HG03469 (cell line): ENCODE measurements at regions not wholly inside any gene's neighbourhood (a gene's known extent, or its start where the extent isn't known, plus 50 kb on each side); places are given as distances from the start of the nearest gene placed in this dataset.
"Not testable (repeated sequence)": the region's sequence is repeated elsewhere in the genome, so short reads cannot be mapped to it uniquely, and the experiment has no call there.

Experiments used
- ATAC-seq: cut with Tn5 transposase; IDR thresholded peaks from one replicate; pipeline ENCODE4 v1.9.1; 2021; ENCODE audit warnings: mild to moderate bottlenecking, moderate library complexity, moderate number of reproducible peaks; ENCODE audit not compliant: unreplicated experiment

DNA sequence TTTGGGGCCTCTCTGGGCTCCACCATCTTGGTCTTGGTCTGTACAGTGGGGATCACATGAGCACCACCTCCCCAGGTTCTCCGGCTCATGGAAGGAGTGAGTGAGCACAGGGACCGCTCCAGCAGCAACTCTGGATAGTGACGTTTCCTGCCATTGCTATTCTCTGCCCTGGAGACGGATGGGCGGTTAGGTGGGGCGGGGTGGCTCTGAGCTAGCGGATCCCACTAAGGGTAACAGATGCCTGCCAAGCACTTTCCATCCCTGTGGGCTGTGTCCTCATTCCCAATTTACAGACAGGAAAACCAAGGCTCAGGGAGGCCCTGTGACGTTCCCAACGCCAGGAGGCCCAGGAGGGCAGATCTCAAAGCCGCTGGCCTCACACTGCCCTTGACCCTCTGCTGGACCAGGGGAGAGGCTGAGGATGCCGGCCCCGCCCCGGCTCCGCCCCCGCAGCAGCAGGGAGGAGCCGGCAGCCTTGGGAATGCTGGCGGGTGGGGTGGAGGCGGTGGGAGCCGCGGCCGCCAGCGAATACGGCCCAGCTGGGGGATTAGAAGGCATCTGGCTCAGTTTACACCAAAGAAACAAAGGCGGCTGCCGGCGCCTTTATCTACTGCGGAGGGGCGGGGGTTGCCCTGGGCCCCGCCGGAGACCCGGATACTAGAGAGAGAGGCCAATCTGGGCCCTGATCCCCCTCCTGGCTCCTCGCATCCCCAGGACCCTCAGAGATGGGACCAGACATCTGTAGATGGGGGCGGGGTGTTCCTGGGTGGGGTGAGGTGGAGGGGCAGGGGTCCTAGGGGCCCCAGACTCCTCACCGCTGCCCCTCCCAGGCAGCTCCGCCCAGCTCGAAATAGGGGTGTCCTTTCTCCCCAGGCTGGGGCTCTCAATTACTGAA lies 122.3 kb upstream of the CIBAR2 start:
- ATAC-seq = no peak

DNA sequence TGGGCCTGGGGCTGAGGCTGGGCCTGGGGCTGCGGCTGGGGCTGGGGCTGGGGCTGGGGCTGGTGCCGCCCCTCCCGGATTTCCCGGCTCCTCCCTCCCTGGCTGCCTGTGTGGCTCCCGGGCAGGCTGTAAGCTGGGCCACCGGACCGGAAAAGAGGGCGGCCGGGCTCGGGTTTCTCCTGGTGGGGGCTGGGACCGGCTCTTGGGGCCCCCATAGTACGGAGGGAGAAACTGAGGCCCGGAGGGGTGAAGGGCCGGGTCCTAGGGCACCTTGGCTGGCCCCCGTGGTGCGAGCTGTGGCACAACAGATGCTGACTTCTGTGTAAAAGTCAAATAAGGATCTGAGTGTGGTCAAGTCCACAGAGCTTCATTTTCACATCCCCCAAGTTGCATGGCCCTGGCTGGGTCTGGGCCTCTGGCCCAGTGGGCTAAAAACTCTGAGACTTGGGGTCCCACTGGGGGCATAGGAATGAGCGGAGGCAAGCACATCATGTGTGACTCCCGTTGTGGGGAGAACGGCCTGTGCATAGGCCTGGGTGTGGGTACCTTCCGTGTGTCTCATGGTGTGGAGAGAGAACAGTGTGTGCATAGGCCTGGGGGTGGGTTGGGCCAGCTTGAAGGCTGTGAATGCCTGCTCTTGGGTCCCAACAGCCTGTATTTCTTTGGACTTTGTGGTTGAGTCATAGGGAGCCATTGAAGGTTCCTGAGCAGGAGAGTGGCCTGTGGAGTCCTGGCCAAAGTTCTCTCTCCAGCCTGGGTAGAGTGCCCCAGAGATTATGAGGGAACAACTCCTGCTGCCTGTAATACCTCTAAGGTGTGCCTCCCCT lies 123.9 kb upstream of the CIBAR2 start:
- no peak for ATAC-seq

DNA sequence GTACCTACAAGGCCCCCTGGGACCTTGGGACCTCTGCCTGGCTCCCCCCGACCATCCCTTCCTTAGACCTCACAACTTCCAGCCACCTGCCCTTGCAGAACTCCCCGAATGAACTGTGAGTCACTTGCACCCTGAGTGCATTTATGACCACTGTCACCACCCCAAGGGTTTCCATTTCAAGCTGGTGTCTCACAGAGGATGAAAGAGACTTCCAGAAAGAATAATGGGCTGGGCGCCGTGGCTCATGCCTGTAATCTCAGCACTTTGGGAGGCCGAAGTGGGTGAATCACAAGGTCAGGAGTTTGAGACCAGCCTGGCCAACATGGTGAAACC lies 124.5 kb upstream of the CIBAR2 start:
- ATAC-seq = no peak

DNA sequence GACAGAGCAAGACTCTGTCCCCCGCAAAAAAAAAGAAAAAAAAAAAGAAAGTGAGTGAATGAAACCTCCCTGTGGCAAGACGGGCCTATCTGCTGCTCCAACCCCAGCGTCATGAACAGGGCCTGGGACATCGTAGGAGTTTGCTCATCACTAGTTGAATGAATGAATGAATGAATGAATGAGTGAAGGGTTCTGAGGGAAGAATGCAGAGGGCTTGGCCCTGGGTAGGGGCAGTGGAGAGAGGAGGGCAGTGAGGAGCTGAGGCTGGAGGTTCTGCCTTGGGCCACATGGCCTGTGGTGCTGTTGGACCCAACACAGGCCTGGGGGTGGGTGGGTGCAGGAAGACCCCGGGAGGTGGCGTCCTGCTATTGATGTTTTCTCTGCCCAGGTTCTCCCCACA lies 125.5 kb upstream of the CIBAR2 start:
- no peak for ATAC-seq

DNA sequence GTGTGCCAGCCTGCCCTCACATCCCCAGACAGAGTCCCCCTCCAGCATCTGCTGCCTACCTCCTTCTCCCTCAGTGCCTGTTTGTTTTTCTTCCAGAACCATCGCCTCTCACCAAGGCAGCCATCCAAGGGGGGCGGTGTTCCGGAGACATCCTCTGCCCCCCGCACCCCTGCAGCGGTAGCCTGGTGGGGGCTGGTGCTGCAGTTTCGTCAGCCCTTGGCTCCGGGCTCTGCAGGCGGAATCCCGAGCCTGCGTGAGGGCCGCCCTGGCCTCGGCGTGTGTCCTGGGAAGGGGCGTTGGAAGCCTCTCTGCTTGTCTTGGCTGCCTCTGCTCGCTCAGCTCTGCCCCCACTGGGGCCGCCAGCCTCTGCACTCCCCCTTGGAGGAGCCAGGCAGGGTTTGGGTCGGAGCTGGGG lies 126.0 kb upstream of the CIBAR2 start:
- ATAC-seq = no peak

DNA sequence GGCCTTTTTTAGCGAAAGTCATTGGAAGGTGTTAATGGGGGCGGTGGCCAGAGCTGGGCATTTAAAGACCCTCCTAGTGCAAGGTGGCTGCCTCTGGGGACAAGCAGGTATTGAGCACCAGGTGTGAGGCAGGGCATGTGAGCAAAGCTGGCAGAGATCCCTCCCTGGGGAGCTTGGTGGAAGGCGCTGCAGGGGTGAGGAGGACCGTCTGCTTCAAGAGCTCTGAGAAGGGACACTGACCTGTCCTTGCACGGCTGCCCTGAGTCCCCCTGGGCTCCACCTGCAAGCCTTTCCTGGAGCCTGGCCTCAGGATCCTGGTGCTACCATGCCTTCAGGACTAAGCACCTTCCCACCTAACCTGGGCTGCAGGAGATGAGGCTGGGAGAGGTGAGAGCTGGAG lies 127.0 kb upstream of the CIBAR2 start:
- no peak for ATAC-seq

DNA sequence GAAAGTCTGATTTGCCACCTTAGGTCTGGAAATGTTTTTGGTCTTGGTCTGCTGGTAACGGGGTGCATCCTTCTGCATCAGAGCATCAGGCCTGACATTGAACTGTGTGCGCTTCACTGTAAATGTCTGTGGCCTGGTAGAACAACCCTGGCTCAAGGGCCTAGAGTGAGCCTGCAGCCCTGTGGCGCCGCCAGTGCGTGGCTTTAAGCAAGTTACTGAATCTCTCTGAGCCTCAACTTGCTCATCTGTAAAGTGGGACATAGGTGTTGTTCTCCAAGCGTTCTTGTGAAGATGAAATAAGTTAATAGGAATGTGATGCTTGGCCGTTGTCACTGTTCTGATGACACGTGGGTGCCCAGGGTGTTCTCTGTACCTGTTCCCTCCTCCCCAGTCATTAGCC lies 127.6 kb upstream of the CIBAR2 start:
- ATAC-seq = no peak

DNA sequence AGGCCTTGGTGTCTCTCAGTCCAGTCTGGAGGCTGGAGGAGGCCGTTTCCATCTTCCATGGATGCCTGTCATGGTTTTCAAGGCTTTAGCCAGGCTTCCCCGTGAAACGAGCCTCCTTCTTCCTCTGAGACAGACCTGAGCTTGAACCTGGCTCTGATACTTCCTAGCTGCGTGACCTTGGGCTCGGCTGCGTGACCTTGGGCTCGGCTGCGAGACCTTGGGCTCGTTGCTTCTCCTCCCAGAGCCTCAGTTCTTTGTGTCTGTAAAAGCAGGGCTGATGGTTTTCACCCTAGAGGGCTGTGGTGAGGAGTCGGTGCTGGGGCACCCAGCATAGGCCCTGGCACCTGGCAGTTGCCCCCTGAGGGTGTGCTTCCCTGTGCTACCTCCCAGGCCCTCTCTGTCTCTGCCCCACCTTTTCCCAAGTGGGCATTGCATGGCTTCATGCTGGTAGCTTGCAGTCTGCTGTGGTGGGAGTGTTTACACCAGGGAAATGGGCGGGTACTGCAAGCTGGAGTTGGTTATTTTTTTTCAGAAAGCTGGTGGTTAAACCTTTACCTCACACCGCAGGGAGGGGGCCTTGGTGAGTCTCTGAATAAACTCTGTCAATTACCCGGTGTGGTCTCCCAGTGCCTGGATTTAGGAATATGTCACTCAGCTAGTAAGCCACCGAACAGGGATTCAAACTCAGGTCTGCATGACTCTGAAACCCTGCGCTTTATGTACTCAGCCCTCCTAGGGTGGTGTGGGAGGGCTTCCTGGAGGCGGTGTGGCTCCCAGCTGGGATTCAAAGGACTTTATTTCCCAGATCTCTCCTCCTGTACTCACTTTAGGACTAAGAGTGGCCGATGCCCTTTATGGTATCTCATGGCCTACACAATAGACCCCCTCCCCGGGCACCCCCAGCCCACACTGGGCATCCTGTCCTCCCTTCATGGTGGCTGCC lies 129.0 kb upstream of the CIBAR2 start:
- no peak for ATAC-seq

DNA sequence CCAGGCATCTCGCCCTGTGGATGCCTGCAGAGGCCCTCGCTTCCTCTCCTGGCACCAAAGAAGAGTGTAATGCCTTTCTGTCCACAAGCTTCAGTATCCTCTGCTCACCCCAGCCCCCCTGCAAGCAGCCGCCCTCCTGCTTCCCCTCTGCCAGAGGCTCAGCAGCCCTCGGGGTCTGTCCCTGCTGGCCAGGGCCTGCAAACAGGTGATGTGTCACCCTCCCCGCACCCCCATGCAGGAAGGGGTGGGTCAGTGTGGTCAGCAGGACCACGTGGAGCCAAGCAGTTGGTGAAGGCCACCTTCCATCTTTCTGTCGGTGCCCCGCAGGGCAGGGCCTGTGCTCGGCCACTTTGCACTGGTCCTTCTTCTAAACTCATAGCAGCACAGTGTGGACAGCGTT lies 129.9 kb upstream of the CIBAR2 start:
- no peak for ATAC-seq

DNA sequence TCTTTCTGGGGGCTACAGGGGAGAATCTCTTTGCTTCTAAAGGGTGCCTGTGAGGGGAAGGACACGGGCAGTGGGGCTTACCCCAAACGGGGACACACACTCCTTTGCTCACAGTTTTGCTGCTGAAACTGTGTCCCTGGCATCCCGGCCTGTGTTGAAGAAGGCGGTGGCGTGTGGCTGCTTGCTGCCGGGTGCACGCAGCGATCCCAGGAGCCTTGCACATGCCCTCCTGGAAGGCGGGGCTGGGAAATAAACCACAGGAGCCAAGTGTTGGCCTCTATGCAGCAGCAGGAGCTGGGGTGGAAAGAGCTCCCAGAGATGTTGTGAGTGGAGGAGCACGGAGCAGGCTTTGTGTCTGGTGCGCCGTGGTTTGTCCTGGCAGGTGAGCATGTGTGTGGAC lies 131.0 kb upstream of the CIBAR2 start:
- no peak for ATAC-seq

DNA sequence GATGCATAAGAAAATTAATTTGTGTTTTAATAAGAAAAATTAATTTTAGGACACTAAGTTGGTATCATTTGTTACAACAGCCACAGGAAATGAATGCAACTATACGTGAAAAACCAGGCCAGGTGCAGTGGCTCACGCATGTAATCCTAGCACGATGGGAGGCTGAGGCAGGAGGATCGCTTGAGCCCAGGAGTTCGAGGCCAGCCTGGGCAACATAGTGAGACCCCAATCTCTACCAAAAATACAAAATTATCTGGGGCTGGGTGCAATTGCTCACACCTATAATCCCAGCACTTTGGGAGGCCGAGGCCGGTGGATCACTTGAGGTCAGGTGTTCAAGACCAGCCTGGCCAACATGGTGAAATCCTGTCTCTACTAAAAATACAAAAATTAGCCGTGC lies 132.2 kb upstream of the CIBAR2 start:
- ATAC-seq = not testable (repeated sequence)

DNA sequence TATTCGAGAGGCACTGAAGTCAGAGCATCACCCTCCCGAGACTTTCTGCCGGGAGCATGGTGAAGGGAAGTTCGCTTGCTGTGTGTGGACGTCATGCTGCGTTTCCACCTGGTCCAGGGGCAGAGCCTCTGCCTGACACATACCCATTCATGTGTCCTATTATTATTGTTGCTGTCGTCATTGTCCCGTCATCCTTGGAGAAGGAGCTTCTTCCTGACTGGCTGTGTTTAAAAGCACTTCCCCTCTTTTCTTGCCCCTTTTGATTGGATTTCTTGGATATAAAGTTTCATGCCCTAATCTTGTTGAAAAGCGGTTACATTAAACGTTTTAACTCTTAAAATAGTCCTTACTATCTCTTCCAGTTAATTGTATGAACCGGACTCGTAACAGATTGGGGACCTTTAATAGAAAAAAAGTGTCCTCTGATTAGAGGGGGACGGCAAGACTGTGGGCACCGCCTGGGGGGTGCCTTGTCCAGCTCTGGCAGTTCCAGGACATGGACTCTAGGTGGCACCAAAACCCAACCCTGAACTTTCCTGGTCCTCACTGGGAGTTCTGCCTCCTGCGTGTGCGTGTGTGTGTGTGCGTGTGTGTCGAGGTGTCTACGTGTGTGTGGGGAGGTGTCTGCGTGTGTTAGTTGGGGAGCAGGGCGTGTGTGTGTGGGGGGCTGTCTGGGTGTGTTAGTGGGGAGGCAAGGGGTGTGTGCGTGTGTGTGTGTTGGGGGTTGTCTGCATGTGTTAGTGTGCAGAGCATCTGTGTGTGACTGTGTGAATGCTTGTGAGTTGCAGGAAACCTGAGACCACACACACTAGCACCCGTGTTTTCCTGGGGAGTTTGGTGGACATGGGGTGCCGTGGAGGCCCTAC lies 133.3 kb upstream of the CIBAR2 start:
- no peak for ATAC-seq

DNA sequence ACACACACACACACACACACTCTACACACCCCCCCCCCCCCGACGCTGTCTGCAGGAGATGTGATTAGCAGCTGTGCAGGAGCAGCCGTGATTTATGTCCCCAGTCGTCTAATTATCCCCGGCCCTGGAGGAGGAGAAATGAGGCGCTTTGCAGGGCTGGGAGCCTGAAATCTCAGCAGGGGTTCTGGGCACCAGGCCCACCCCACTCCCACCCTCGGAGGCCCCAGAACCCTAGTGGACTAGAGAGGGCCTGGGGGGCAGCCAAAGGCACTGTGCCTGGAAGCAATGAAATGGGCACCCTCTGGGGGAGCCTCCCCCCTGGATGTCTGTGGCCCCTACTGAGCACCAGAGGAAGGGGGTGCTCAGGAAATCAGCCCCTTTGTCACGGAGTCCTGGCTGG lies 134.2 kb upstream of the CIBAR2 start:
- no peak for ATAC-seq

DNA sequence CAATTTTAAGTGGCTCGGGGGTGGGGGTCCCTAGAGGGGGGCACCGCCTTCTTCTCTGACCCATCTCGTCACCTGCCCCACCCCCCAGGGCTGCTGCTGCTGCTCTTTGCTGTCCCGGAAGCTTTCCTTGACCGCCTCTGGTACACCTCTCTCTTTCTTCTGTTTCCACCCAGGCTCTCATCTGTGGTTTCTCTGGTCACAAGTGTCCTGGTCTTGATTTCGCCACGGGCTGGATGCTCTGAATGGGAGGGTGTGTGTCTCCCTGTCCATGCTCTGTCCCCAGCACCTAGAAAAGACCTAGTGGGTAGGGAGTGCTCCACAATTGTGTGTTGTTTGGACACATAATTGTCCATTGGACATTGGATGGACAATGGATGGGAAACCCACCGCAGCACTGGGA lies 134.7 kb upstream of the CIBAR2 start:
- no peak for ATAC-seq

DNA sequence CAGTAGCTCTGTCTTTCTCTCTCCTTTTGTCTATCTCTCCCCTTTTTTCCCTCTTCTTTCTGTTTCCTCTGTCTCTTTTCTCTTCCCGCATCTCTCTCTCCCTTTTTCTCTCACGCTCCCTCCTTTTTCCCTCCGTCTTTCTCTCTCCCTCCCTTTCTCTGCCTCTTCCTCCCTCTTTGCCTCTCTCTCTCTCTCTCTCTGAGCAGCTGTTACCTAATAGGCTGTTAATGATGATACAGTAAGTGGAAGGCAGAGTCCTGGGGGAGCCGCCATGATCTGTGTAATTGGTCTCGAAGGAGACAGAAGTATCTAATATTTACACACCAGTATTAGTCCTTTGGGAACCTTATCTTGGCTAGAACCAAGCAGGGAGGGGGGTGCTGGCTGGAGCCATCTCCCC lies 136.1 kb upstream of the CIBAR2 start:
- no peak for ATAC-seq

DNA sequence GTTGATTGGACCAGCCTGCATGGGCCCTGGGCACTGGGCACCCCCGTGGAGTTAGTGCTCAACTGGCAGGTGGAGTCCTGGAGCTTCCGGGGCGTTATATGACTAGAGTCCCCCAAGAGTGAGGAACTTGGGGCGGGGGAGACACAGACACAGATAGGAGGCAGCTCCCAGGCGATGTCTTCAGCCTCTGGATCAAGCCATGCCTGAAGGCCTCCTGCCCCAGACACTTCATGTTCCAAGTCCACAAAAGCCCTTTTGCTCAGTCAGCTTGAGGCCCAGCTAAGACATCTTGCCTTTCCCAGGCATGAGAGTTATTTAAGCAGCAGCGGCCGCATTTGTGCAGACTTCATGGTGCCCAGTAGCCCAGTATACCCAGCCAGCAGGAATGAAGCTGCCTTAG lies 136.6 kb upstream of the CIBAR2 start:
- no peak for ATAC-seq

DNA sequence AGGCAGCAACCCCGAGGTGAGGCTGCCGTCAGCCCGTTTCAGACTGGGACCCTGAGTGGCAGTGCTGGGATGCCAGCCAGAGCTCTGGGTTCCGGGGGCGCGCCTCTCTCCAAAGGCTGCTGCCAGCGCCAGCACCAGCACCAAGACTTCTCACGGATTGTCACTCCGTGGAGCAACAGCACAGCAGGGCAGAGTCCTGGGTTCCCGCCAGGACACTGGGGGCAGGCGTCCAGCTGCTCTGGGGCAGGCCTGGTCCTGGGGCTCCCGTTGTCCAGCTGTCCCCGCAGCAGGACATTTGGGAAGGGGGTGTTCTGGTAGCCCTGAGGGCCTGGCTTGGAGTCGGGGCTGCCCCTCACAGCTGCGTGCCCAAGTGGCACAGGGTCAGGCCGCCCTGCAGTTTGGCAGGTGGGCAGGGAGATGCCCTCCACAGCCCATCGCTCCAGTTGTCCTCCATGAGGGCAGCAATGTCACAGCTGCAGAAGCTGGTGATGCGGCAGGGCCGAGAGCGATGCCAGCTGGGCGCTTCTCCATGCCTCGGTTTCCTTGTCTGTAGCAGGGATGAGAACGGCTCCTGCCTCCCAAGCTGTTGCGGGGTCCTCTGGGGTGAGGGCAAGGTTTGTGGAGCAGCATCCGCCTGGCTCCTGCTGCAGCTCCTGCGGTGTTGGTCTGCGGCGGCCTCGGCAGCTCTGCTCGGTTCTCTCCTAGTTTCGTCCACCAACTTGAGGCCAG lies 137.3 kb upstream of the CIBAR2 start:
- ATAC-seq = no peak

DNA sequence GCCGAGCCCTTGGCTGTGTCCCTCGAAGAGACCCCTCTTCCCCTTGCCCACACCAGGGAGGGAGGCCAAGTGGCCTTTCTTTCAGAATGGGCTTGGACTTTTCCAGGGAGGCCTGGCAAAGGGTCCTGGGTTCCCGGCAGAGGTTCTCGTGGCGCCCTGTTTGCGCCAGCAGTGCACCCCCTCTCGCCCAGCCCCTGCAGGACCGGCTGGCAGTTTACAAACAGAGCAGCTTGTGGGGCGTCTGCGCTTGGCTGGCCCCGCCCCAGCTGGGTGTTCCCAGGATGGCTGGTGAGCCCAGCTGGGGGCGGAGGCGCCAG lies 137.8 kb upstream of the CIBAR2 start:
- ATAC-seq = no peak

DNA sequence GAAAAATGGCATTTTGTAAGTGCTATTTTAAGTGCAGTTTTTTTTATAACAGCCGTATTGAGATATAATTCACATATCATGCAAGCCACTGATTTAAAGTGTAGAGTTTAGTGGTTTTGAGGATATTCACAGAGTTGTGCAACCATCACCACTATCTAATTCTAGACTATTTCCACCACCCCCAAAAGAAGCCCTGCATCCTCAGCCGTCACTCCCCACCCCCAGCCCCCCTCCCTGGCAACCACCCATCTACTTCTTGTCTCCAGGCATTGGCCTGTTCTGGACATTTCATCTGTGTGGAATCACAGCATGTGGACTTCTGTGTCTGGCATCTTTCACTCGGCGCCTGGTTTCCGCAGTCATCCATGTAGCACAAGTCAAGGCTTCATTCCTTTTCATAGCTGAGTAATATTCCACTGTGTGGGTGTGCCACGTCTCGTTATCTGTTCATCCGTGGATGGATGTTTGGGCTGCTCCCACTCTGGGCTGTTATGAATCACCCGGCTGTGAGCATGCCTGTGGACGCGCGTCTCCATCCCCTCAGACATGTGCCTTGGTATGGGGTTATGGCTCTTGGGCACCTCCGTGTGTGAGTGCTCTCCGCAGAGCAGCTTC lies 138.4 kb upstream of the CIBAR2 start:
- no peak for ATAC-seq
